OCI-LY7 (cell line): ENCODE measurements at regions not wholly inside any gene's neighbourhood (a gene's known extent, or its start where the extent isn't known, plus 50 kb on each side); places are given as distances from the start of the nearest gene placed in this dataset.
"Not testable (repeated sequence)": the region's sequence is repeated elsewhere in the genome, so short reads cannot be mapped to it uniquely, and the experiment has no call there.

Experiments
- BruUV-seq: library from RNA; stranded (reverse); fragments of 400-500 nt; replicated peaks from 2 replicates; lab custom pipeline; 2021; lab: Mats Ljungman, UMichigan
- CTCF ChIA-PET: fragments of 300-600 bp; sonication (Branson Sonifier 250); formaldehyde crosslinking; loops from one replicate; lab custom pipeline; 2022; ENCODE audit warnings: antibody characterized with exemption; ENCODE audit not compliant: unreplicated experiment; lab: Charles Lee
- POLR2A ChIA-PET: fragments of 300-600 bp; sonication (Branson Sonifier 250); formaldehyde crosslinking; loops from one replicate; lab custom pipeline; 2022; ENCODE audit warnings: antibody characterized with exemption; lab: Charles Lee
- DNase-seq: peaks from one replicate; pipeline ENCODE4 v3.0.0-alpha.2; 2015; ENCODE audit warnings: low spot score
- H2AFZ ChIP-seq: fragments of 200-600 bp; sonication (generic), shearing (Covaris generic); 2 replicates; pipeline ENCODE4 v1.6.1; 2014; ENCODE audit warnings: mild to moderate bottlenecking, antibody characterized with exemption, low read length, moderate library complexity
- H3K27ac ChIP-seq: fragments of 200-600 bp; sonication (generic); 2 replicates; pipeline ENCODE4 v1.5.1; 2014; ENCODE audit warnings: mixed run types, low read depth, mild to moderate bottlenecking, moderate library complexity, low read length, inconsistent platforms; ENCODE audit not compliant: poor library complexity, severe bottlenecking
- H3K36me3 ChIP-seq: fragments of 200-600 bp; sonication (generic); 2 replicates; pipeline ENCODE4 v1.6.1; 2014; ENCODE audit warnings: mild to moderate bottlenecking, antibody characterized with exemption, low read length, moderate library complexity, mixed read lengths; ENCODE audit not compliant: insufficient read depth
- H3K4me1 ChIP-seq: fragments of 200-600 bp; sonication (generic); 2 replicates; pipeline ENCODE4 v1.5.1; 2014; ENCODE audit warnings: mild to moderate bottlenecking, low read length; ENCODE audit not compliant: insufficient read depth, poor library complexity, severe bottlenecking
- H3K4me2 ChIP-seq: fragments of 200-600 bp; sonication (generic); 2 replicates; pipeline ENCODE4 v1.6.1; 2014; ENCODE audit warnings: mild to moderate bottlenecking, low read length
- H3K4me3 ChIP-seq: fragments of 200-600 bp; sonication (generic); 2 replicates; pipeline ENCODE4 v1.5.1; 2014; ENCODE audit warnings: mild to moderate bottlenecking, low read depth, low read length; ENCODE audit not compliant: poor library complexity, severe bottlenecking
- H3K79me2 ChIP-seq: fragments of 200-600 bp; sonication (generic); 2 replicates; pipeline ENCODE4 v1.6.1; 2016; ENCODE audit warnings: low read depth, mild to moderate bottlenecking, low read length, moderate library complexity, mixed read lengths; ENCODE audit not compliant: insufficient read depth
- H3K9me2 ChIP-seq: fragments of 200-600 bp; sonication (generic); 2 replicates; pipeline ENCODE4 v1.6.1; 2016; ENCODE audit warnings: mild to moderate bottlenecking, low read length, mixed read lengths; ENCODE audit not compliant: insufficient read depth
- H3K9me3 ChIP-seq: fragments of 200-600 bp; sonication (generic); 2 replicates; pipeline ENCODE4 v1.6.1; 2014; ENCODE audit warnings: mild to moderate bottlenecking, mixed run types, low read length, mixed read lengths
- H4K20me1 ChIP-seq: fragments of 200-600 bp; sonication (generic); 2 replicates; pipeline ENCODE4 v1.6.1; 2014; ENCODE audit warnings: mild to moderate bottlenecking, antibody characterized with exemption, low read length, moderate library complexity, mixed read lengths; ENCODE audit not compliant: insufficient read depth
- EZH2phosphoT487 ChIP-seq: fragments of 200-600 bp; sonication (generic); IDR thresholded peaks from 2 replicates; pipeline ENCODE4 v1.6.1; 2018; ENCODE audit warnings: low read depth, borderline replicate concordance, mild to moderate bottlenecking, mixed run types, antibody characterized with exemption, low read length, moderate library complexity, mixed read lengths
- intact Hi-C: fragments of 100-400 bp; cut with micrococcal nuclease; formaldehyde crosslinking; loops from one replicate; pipeline ENCODE4 v1.10.0; 2022; ENCODE audit not compliant: unreplicated experiment
- TF ChIP-seq, protein P1 (sequence below): fragments of 200-600 bp; sonication (generic); conservative IDR thresholded peaks from 2 replicates; pipeline ENCODE4 v1.5.1; 2014; ENCODE audit warnings: mild to moderate bottlenecking, antibody characterized with exemption, low read length, moderate library complexity, mixed read lengths

GRCh38 chr11:94241896-94242295, 62.5 kb upstream of the IZUMO1R start:
- ChIA-PET CTCF (no interaction called here), POLR2A (no interaction called here)
- Histone ChIP-seq H3K79me2 (no peaks in the 10 kb centered on the region), H3K4me1 (no peaks in the 10 kb centered on the region), H4K20me1 (no peaks in the 10 kb centered on the region), H3K9me2 (no peaks in the 10 kb centered on the region), H3K4me3 (no peak overlapping the region), H3K9me3 (no peaks in the 10 kb centered on the region), H3K4me2 (no peak overlapping the region), H3K27ac (no peak overlapping the region), H2AFZ (no peak overlapping the region), H3K36me3 (no peaks in the 10 kb centered on the region)
- intact Hi-C loops, result no loop called here
- no peak for DNase-seq
- no TSS peak for BruUV-seq
- no peak for TF ChIP-seq EZH2phosphoT487
- TF ChIP-seq, protein P1, sequence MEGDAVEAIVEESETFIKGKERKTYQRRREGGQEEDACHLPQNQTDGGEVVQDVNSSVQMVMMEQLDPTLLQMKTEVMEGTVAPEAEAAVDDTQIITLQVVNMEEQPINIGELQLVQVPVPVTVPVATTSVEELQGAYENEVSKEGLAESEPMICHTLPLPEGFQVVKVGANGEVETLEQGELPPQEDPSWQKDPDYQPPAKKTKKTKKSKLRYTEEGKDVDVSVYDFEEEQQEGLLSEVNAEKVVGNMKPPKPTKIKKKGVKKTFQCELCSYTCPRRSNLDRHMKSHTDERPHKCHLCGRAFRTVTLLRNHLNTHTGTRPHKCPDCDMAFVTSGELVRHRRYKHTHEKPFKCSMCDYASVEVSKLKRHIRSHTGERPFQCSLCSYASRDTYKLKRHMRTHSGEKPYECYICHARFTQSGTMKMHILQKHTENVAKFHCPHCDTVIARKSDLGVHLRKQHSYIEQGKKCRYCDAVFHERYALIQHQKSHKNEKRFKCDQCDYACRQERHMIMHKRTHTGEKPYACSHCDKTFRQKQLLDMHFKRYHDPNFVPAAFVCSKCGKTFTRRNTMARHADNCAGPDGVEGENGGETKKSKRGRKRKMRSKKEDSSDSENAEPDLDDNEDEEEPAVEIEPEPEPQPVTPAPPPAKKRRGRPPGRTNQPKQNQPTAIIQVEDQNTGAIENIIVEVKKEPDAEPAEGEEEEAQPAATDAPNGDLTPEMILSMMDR, result no peak

GRCh38 chr11:94243571-94244515, 60.5 kb upstream of the IZUMO1R start:
- no peak for TF ChIP-seq EZH2phosphoT487
- TF ChIP-seq, protein P1, result no peak
- Histone ChIP-seq H3K36me3 (no peaks in the 10 kb centered on the region), H3K4me1 (no peaks in the 10 kb centered on the region), H4K20me1 (no peaks in the 10 kb centered on the region), H3K9me2 (no peaks in the 10 kb centered on the region), H3K27ac (no peak overlapping the region), H3K9me3 (no peaks in the 10 kb centered on the region), H3K4me3 (no peak overlapping the region), H2AFZ (no peak overlapping the region), H3K79me2 (no peaks in the 10 kb centered on the region), H3K4me2 (no peak overlapping the region)
- intact Hi-C loops, result no loop called here
- POLR2A ChIA-PET, result no interaction called here
- no TSS peak for BruUV-seq
- no peak for DNase-seq
- CTCF ChIA-PET, result no interaction called here

GRCh38 chr11:94245121-94245520, 59.3 kb upstream of the IZUMO1R start:
- no TSS peak for BruUV-seq
- H3K27ac ChIP-seq, result no peak overlapping the region

DNA sequence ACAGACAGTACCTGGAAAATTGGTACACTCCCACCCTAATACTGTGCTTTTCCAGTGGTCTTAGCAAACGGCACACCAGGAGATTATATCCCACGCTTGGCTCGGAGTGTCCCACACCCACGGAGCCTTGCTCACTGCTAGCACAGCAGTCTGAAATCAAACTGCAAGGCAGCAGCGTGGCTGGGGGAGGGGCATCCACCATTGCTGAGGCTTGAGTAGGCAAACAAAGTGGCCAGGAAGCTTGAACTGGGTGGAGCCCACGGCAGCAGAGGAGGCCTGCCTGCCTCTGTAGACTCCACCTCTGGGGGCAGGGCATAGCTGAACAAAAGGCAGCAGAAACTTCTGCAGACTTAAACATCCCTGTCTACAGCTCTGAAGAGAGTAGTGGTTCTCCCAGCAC, 56.1 kb upstream of the IZUMO1R start:
- H3K9me2 ChIP-seq, H3K9me3 ChIP-seq, BruUV-seq, CTCF ChIA-PET, intact Hi-C loops, H3K36me3 ChIP-seq, POLR2A ChIA-PET, H3K79me2 ChIP-seq, H4K20me1 ChIP-seq, H3K4me2 ChIP-seq, H3K4me3 ChIP-seq, H2AFZ ChIP-seq, H3K27ac ChIP-seq, H3K4me1 ChIP-seq: not testable (repeated sequence)
- DNase-seq, result peak; percentile 2

More at GRCh38 chr11:94245121-94245520, 59.3 kb upstream of the IZUMO1R start:
- Histone ChIP-seq H3K9me2 (no peaks in the 10 kb centered on the region), H3K4me1 (no peaks in the 10 kb centered on the region), H2AFZ (no peak overlapping the region), H4K20me1 (no peaks in the 10 kb centered on the region), H3K79me2 (no peaks in the 10 kb centered on the region), H3K36me3 (no peaks in the 10 kb centered on the region), H3K9me3 (no peaks in the 10 kb centered on the region), H3K4me2 (no peak overlapping the region), H3K4me3 (no peak overlapping the region)
- ChIA-PET POLR2A (no interaction called here), CTCF (no interaction called here)
- DNase-seq, result no peak
- intact Hi-C loops, result no loop called here
- TF ChIP-seq, protein P1, result no peak
- no peak for TF ChIP-seq EZH2phosphoT487
